ENCODE measurements at regions not wholly inside any gene's neighbourhood (a gene's known extent, or its start where the extent isn't known, plus 50 kb on each side); places are given as distances from the start of the nearest gene placed in this dataset.

GRCh38 chr16:9381905-9382304, 290.5 kb downstream of the HAPSTR1 start:
- DNase-seq = no peak

- DNase-seq = no peak
Observed at GRCh38 chr16:9383281-9383680, 291.8 kb downstream of the HAPSTR1 start.

- no peak for DNase-seq
Observed at GRCh38 chr16:9384141-9384540, 292.7 kb downstream of the HAPSTR1 start.

GRCh38 chr16:9389543-9390207, 298.2 kb downstream of the HAPSTR1 start:
- no peak for DNase-seq

GRCh38 chr16:9392956-9393355, 301.5 kb downstream of the HAPSTR1 start:
- no peak for DNase-seq

- DNase-seq = no peak
Observed at GRCh38 chr16:9393591-9393990, 302.1 kb downstream of the HAPSTR1 start.

- DNase-seq = no peak
Observed at GRCh38 chr16:9395958-9396359, 304.5 kb downstream of the HAPSTR1 start.

- no peak for DNase-seq
Observed at GRCh38 chr16:9399573-9399972, 308.1 kb downstream of the HAPSTR1 start.

- no peak for DNase-seq
Observed at GRCh38 chr16:9401173-9401572, 309.7 kb downstream of the HAPSTR1 start.

- no peak for DNase-seq
Observed at GRCh38 chr16:9402293-9402860, 310.9 kb downstream of the HAPSTR1 start.

- DNase-seq = no peak
Observed at GRCh38 chr16:9404811-9405210, 313.4 kb downstream of the HAPSTR1 start.

- DNase-seq = no peak
Observed at GRCh38 chr16:9406038-9406712, 314.7 kb downstream of the HAPSTR1 start.

- DNase-seq = no peak
Observed at GRCh38 chr16:9407206-9407758, 315.8 kb downstream of the HAPSTR1 start.

GRCh38 chr16:9408297-9408878, 316.9 kb downstream of the HAPSTR1 start:
- DNase-seq = no peak

- DNase-seq = no peak
Observed at GRCh38 chr16:9409560-9410493, 318.4 kb downstream of the HAPSTR1 start.

GRCh38 chr16:9411426-9411825, 320.0 kb downstream of the HAPSTR1 start:
- no peak for DNase-seq

- DNase-seq = no peak
Observed at GRCh38 chr16:9412031-9412914, 320.8 kb downstream of the HAPSTR1 start.

- no peak for DNase-seq
Observed at GRCh38 chr16:9412915-9413264, 321.4 kb downstream of the HAPSTR1 start.

- DNase-seq = no peak
Observed at GRCh38 chr16:9415545-9415944, 324.1 kb downstream of the HAPSTR1 start.

GRCh38 chr16:9417898-9418297, 326.5 kb downstream of the HAPSTR1 start:
- DNase-seq = no peak

GRCh38 chr16:9419161-9419560, 327.7 kb downstream of the HAPSTR1 start:
- DNase-seq = no peak
